ENCODE measurements at regions not wholly inside any gene's neighbourhood (a gene's known extent, or its start where the extent isn't known, plus 50 kb on each side); places are given as distances from the start of the nearest gene placed in this dataset.

- no peak for TF ChIP-seq CTCF (IDR thresholded peaks at IDR 0.05; ENCODE audit: low read depth, low read length)
Observed at GRCh38 chr1:230009611-230010313, 57.3 kb upstream of the GALNT2 start.

DNA sequence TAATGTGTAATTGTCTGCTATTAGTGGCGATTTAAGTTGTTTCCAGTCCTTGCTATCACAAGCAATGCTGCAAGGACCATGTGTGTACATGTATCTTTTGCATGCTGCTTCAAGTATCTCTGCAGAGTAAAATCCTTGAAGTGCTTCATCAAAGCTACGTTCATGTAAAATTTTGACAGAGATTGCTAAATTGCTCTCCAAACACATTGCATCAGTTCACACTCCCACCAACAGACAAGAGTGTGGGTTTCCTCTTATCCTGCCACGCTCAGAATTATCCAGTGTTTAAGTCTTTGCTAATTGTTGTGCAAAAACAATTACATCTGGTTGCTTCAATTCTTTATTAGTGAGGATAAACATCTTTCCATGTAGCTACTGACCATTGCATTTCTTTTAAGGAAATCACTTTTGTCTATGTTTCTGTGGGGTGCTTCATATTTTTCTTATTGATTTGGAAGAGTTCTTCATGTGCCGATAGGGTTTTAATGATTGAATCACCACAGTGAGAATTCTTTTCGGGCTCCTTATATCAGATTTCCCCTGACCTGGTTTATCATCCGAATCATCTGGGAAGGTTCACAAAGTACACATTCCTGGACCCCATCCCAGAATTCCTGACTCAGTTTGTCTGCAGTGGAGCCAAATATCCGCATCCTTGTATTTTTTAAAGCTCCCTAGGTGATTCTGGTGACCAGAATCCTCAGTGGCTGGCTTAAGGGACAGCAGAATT, 56.3 kb upstream of the GALNT2 start:
- H3K4me3 ChIP-seq (ENCODE audit: low read depth, low read length), result no peak overlapping the region
- TF ChIP-seq CTCF (IDR thresholded peaks at IDR 0.05; ENCODE audit: low read depth, low read length), result no peak

More at GRCh38 chr1:230009611-230010313, 57.3 kb upstream of the GALNT2 start:
- no peak overlapping the region for H3K4me3 ChIP-seq (ENCODE audit: low read depth, low read length)

DNA sequence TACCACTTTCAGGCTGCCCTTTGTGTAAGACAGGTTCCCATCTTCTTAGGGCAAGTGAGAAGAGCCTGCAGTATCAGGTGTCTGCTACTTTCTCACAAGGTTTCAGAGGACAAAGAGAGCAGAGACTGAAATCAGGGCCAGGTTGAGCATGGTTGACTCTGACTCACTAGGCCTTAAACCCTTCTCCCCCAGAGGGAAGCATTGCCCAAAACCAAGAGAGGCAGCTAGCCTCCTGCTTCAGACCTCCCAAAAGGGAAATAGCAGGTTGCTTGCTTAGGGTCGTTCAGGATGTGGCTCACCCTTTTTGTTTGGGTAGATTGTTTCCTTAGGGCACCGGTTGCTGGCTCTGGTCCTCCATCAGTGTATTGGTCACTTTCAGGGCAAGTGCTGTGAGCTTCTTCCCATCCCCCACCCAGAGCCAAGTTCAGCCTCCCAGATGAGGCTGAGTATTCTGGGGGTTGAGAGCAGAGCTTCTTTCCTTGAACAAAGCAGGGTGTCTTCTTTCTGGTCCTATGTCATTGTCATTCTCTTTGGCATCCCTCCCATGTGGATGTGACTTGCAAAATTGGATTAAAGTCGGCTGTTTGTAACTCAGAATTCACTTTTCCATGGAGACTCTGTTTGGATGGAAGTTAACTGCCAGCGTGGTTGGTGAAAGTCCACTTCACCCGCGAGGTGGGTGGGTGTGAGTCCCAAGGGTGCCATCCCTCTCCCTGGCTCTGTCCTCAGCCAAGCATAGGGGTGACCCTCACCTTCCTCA, 55.5 kb upstream of the GALNT2 start:
- no peak for TF ChIP-seq CTCF (IDR thresholded peaks at IDR 0.05; ENCODE audit: low read depth, low read length)
- H3K4me3 ChIP-seq (ENCODE audit: low read depth, low read length), result no peak overlapping the region

DNA sequence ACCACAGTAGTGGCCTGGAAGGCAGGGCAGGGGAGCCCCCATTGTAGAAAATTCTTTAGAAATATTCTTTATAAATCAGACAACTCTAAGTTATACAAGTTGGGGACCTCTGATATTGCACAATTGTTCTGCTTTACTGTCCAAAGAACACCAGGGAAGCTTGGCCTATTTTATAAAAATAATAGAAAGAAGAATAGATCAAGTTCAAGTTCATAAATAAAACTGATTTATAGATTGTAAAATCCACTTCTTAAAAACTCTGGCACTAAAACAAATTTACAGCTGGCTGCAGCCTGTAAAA, 55.0 kb upstream of the GALNT2 start:
- H3K4me3 ChIP-seq (ENCODE audit: low read depth, low read length), result no peak overlapping the region
- no peak for TF ChIP-seq CTCF (IDR thresholded peaks at IDR 0.05; ENCODE audit: low read depth, low read length)

DNA sequence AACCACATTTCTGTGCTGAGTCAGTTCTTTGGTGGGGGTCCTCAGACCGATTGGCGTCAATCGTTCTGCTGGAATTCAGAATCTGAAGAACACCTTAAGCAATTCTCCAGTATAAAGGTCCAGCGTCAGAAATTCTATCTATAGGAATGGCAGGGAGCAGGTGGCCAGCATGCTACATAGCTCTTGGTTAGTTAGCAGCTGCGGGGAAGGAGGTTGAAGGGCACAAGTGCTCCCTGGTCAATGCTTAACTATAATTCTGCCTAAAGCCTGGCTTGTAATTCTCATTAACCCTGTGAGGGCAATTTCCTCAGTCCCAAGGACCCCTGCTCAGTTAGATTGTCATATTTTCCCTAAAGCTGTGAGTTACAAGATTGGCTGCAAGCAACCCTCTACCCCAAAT, 54.3 kb upstream of the GALNT2 start:
- no peak overlapping the region for H3K4me3 ChIP-seq (ENCODE audit: low read depth, low read length)
- TF ChIP-seq CTCF (IDR thresholded peaks at IDR 0.05; ENCODE audit: low read depth, low read length), result no peak

DNA sequence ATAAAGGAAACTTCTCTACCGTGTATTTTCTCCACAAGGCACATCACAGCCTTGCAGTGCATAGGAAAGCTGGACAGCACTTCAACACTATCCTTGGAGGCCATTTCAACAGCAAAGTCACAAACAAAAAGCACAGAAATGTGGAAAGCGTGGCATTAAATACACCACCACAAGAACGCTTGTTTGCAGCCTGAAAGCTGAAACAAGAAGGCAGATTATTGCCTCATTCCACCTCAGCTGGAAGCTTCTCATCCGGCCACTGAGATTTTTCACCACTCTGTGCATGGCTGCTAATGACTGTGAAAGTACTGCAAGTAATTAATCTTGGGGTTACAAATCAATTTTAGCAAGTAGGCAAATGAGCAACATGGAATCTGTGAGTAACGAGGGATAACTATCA, 50.9 kb upstream of the GALNT2 start:
- no peak for TF ChIP-seq CTCF (IDR thresholded peaks at IDR 0.05; ENCODE audit: low read depth, low read length)
- H3K4me3 ChIP-seq (ENCODE audit: low read depth, low read length), result no peak overlapping the region

Measured in WI38 (cell line).